ENCODE measurements at regions not wholly inside any gene's neighbourhood (a gene's known extent, or its start where the extent isn't known, plus 50 kb on each side); places are given as distances from the start of the nearest gene placed in this dataset.

- no peaks in the 10 kb centered on the region for H3K9me3 Mint-ChIP-seq
- peaks cover 7% of the 10 kb centered on the region for H3K27me3 Mint-ChIP-seq
- H3K4me1 Mint-ChIP-seq = no peaks in the 10 kb centered on the region
- no peak for DNase-seq
- H3K4me3 Mint-ChIP-seq = no peak overlapping the region
- intact Hi-C loops (cut with micrococcal nuclease) = no loop called here
- H3K36me3 Mint-ChIP-seq (ENCODE audit: low read depth) = no peaks in the 10 kb centered on the region
- no peak overlapping the region for H3K27ac Mint-ChIP-seq
Measured at GRCh38 chr2:65634304-65634703, 201.9 kb upstream of the SPRED2 start.

GRCh38 chr2:65630643-65631042, 198.2 kb upstream of the SPRED2 start:
- no peak overlapping the region for H3K4me3 Mint-ChIP-seq
- peaks cover 24% of the 10 kb centered on the region for H3K27me3 Mint-ChIP-seq
- H3K27ac Mint-ChIP-seq = no peak overlapping the region
- no peak for DNase-seq
- H3K4me1 Mint-ChIP-seq = no peaks in the 10 kb centered on the region
- H3K9me3 Mint-ChIP-seq = no peaks in the 10 kb centered on the region
- no peaks in the 10 kb centered on the region for H3K36me3 Mint-ChIP-seq (ENCODE audit: low read depth)
- intact Hi-C loops (cut with micrococcal nuclease) = no loop called here

- DNase-seq = no peak
- H3K27ac Mint-ChIP-seq = no peak overlapping the region
- no peaks in the 10 kb centered on the region for H3K9me3 Mint-ChIP-seq
- peaks cover 4% of the 10 kb centered on the region for H3K4me1 Mint-ChIP-seq
- H3K27me3 Mint-ChIP-seq = peaks cover 29% of the 10 kb centered on the region
- no peaks in the 10 kb centered on the region for H3K36me3 Mint-ChIP-seq (ENCODE audit: low read depth)
- intact Hi-C loops (cut with micrococcal nuclease) = no loop called here
- no peak overlapping the region for H3K4me3 Mint-ChIP-seq
Measured at GRCh38 chr2:65628156-65628555, 195.8 kb upstream of the SPRED2 start.

GRCh38 chr2:65626831-65627230, 194.4 kb upstream of the SPRED2 start:
- intact Hi-C loops (cut with micrococcal nuclease) = no loop called here

GRCh38 chr2:65625982-65626381, 193.6 kb upstream of the SPRED2 start:
- Mint-ChIP-seq H3K4me1 (peaks cover 9% of the 10 kb centered on the region), H3K9me3 (no peaks in the 10 kb centered on the region), H3K27ac (no peak overlapping the region), H3K27me3 (peaks cover 39% of the 10 kb centered on the region), H3K4me3 (no peak overlapping the region), H3K36me3 (ENCODE audit: low read depth) (no peaks in the 10 kb centered on the region)
- DNase-seq = no peak
- intact Hi-C loops (cut with micrococcal nuclease) = no loop called here

More at GRCh38 chr2:65626831-65627230, 194.4 kb upstream of the SPRED2 start:
- H3K36me3 Mint-ChIP-seq (ENCODE audit: low read depth) = no peaks in the 10 kb centered on the region
- no peak overlapping the region for H3K4me3 Mint-ChIP-seq
- peaks cover 9% of the 10 kb centered on the region for H3K4me1 Mint-ChIP-seq
- H3K9me3 Mint-ChIP-seq = no peaks in the 10 kb centered on the region
- peaks cover 41% of the 10 kb centered on the region for H3K27me3 Mint-ChIP-seq
- DNase-seq = no peak
- H3K27ac Mint-ChIP-seq = no peak overlapping the region

GRCh38 chr2:65622951-65623535, 190.6 kb upstream of the SPRED2 start:
- Mint-ChIP-seq H3K4me3 (no peak overlapping the region), H3K27me3 (peaks cover 31% of the 10 kb centered on the region), H3K36me3 (ENCODE audit: low read depth) (no peaks in the 10 kb centered on the region), H3K9me3 (no peaks in the 10 kb centered on the region), H3K4me1 (peaks cover 9% of the 10 kb centered on the region), H3K27ac (no peak overlapping the region)
- intact Hi-C loops (cut with micrococcal nuclease) = no loop called here
- no peak for DNase-seq

- H3K4me3 Mint-ChIP-seq = no peak overlapping the region
- no peak overlapping the region for H3K27ac Mint-ChIP-seq
- DNase-seq = no peak
- no peaks in the 10 kb centered on the region for H3K9me3 Mint-ChIP-seq
- peaks cover 27% of the 10 kb centered on the region for H3K27me3 Mint-ChIP-seq
- peaks cover 9% of the 10 kb centered on the region for H3K4me1 Mint-ChIP-seq
- intact Hi-C loops (cut with micrococcal nuclease) = no loop called here
- H3K36me3 Mint-ChIP-seq (ENCODE audit: low read depth) = no peaks in the 10 kb centered on the region
Measured at GRCh38 chr2:65622499-65622898, 190.1 kb upstream of the SPRED2 start.

- intact Hi-C loops (cut with micrococcal nuclease) = no loop called here
- peaks cover 9% of the 10 kb centered on the region for H3K4me1 Mint-ChIP-seq
- no peak for DNase-seq
- H3K36me3 Mint-ChIP-seq (ENCODE audit: low read depth) = no peaks in the 10 kb centered on the region
- no peaks in the 10 kb centered on the region for H3K9me3 Mint-ChIP-seq
- no peak overlapping the region for H3K27ac Mint-ChIP-seq
- H3K4me3 Mint-ChIP-seq = no peak overlapping the region
- peaks cover 18% of the 10 kb centered on the region for H3K27me3 Mint-ChIP-seq
Measured at GRCh38 chr2:65620524-65620923, 188.1 kb upstream of the SPRED2 start.

- Mint-ChIP-seq H3K4me3 (no peak overlapping the region), H3K27ac (no peak overlapping the region), H3K27me3 (peaks cover 18% of the 10 kb centered on the region), H3K36me3 (ENCODE audit: low read depth) (no peaks in the 10 kb centered on the region), H3K4me1 (peaks cover 9% of the 10 kb centered on the region), H3K9me3 (no peaks in the 10 kb centered on the region)
- no peak for DNase-seq
- intact Hi-C loops (cut with micrococcal nuclease) = no loop called here
Measured at GRCh38 chr2:65620026-65620425, 187.6 kb upstream of the SPRED2 start.

- no peaks in the 10 kb centered on the region for H3K27me3 Mint-ChIP-seq
- no peak overlapping the region for H3K4me3 Mint-ChIP-seq
- no peaks in the 10 kb centered on the region for H3K9me3 Mint-ChIP-seq
- H3K4me1 Mint-ChIP-seq = no peaks in the 10 kb centered on the region
- intact Hi-C loops (cut with micrococcal nuclease) = no loop called here
- no peak for DNase-seq
- H3K27ac Mint-ChIP-seq = no peak overlapping the region
- no peaks in the 10 kb centered on the region for H3K36me3 Mint-ChIP-seq (ENCODE audit: low read depth)
Measured at GRCh38 chr2:65615602-65616001, 183.2 kb upstream of the SPRED2 start.

- Mint-ChIP-seq H3K27ac (no peak overlapping the region), H3K36me3 (ENCODE audit: low read depth) (no peaks in the 10 kb centered on the region), H3K9me3 (no peaks in the 10 kb centered on the region), H3K27me3 (no peaks in the 10 kb centered on the region), H3K4me1 (no peaks in the 10 kb centered on the region), H3K4me3 (no peak overlapping the region)
- intact Hi-C loops (cut with micrococcal nuclease) = no loop called here
- no peak for DNase-seq
Measured at GRCh38 chr2:65613968-65614555, 181.7 kb upstream of the SPRED2 start.

- no peaks in the 10 kb centered on the region for H3K27me3 Mint-ChIP-seq
Measured at GRCh38 chr2:65611488-65611887, 179.1 kb upstream of the SPRED2 start.

GRCh38 chr2:65608916-65609315, 176.5 kb upstream of the SPRED2 start:
- H3K27ac Mint-ChIP-seq = no peak overlapping the region
- DNase-seq = no peak
- no peaks in the 10 kb centered on the region for H3K36me3 Mint-ChIP-seq (ENCODE audit: low read depth)
- intact Hi-C loops (cut with micrococcal nuclease) = no loop called here
- H3K4me3 Mint-ChIP-seq = no peak overlapping the region
- H3K9me3 Mint-ChIP-seq = no peaks in the 10 kb centered on the region
- H3K27me3 Mint-ChIP-seq = no peaks in the 10 kb centered on the region
- H3K4me1 Mint-ChIP-seq = peaks cover 8% of the 10 kb centered on the region

More at GRCh38 chr2:65611488-65611887, 179.1 kb upstream of the SPRED2 start:
- Mint-ChIP-seq H3K9me3 (no peaks in the 10 kb centered on the region), H3K36me3 (ENCODE audit: low read depth) (no peaks in the 10 kb centered on the region), H3K4me3 (no peak overlapping the region), H3K27ac (no peak overlapping the region), H3K4me1 (no peaks in the 10 kb centered on the region)
- no peak for DNase-seq
- intact Hi-C loops (cut with micrococcal nuclease) = no loop called here

GRCh38 chr2:65608466-65608865, 176.1 kb upstream of the SPRED2 start:
- no peaks in the 10 kb centered on the region for H3K9me3 Mint-ChIP-seq

More at GRCh38 chr2:65608466-65608865, 176.1 kb upstream of the SPRED2 start:
- DNase-seq = no peak
- peaks cover 8% of the 10 kb centered on the region for H3K4me1 Mint-ChIP-seq
- H3K4me3 Mint-ChIP-seq = no peak overlapping the region
- H3K27ac Mint-ChIP-seq = no peak overlapping the region
- intact Hi-C loops (cut with micrococcal nuclease) = no loop called here
- H3K27me3 Mint-ChIP-seq = no peaks in the 10 kb centered on the region
- H3K36me3 Mint-ChIP-seq (ENCODE audit: low read depth) = no peaks in the 10 kb centered on the region

Measured in activated CD4-positive, alpha-beta T cell treated with anti-CD3 and anti-CD28 coated beads, Interleukin-2, amount 10 ng/mL, durations not matched to agents 24 days and 14 days (primary cell).